PC-3 (cell line): ENCODE measurements at regions not wholly inside any gene's neighbourhood (a gene's known extent, or its start where the extent isn't known, plus 50 kb on each side); places are given as distances from the start of the nearest gene placed in this dataset.

Experiments
- ATAC-seq: fragments of 200-7000 bp; cut with Tn5 transposase; 2 replicates; pipeline ENCODE4 v1.9.1; 2020; ENCODE audit warnings: mild to moderate bottlenecking, moderate library complexity
- BruUV-seq: library from RNA; stranded (reverse); fragments of 400-500 nt; replicated peaks from 2 replicates; lab custom pipeline; 2021; lab: Mats Ljungman, UMichigan
- CTCF ChIA-PET: fragments of 300-600 bp; sonication (Branson Sonifier 250); formaldehyde crosslinking; loops from one replicate; lab custom pipeline; 2022; ENCODE audit warnings: antibody characterized with exemption; lab: Charles Lee
- POLR2A ChIA-PET: fragments of 300-600 bp; sonication (Branson Sonifier 250); formaldehyde crosslinking; loops from one replicate; lab custom pipeline; 2022; ENCODE audit warnings: antibody characterized with exemption; ENCODE audit not compliant: unreplicated experiment; lab: Charles Lee
- DNase-seq: peaks from one replicate; pipeline ENCODE4 v3.0.0-alpha.2; 2015
- H2AFZ ChIP-seq: fragments of 300-600 bp; sonication (generic); 2 replicates; pipeline ENCODE4 v1.6.0; 2016; ENCODE audit warnings: antibody characterized with exemption, low read length
- H3F3A ChIP-seq: fragments of 300-600 bp; sonication (generic); one replicate; pipeline ENCODE4 v1.6.0; 2017; ENCODE audit warnings: antibody characterized with exemption, low read length, control low read depth, mild to moderate bottlenecking; ENCODE audit not compliant: unreplicated experiment
- H3K27ac ChIP-seq: fragments of 300-600 bp; sonication (generic); 2 replicates; pipeline ENCODE4 v1.5.1; 2016; ENCODE audit warnings: mild to moderate bottlenecking, low read length
- H3K27me3 ChIP-seq: fragments of 300-600 bp; sonication (generic); 2 replicates; pipeline ENCODE4 v1.6.1; 2016; ENCODE audit warnings: low read length, mixed read lengths
- H3K36me3 ChIP-seq: fragments of 300-600 bp; sonication (generic); 2 replicates; pipeline ENCODE4 v1.6.1; 2016; ENCODE audit warnings: low read depth, mixed run types, low read length, mixed read lengths
- H3K4me1 ChIP-seq: fragments of 300-600 bp; sonication (generic); 2 replicates; pipeline ENCODE4 v1.5.1; 2016; ENCODE audit warnings: low read length; ENCODE audit not compliant: insufficient read depth
- H3K4me2 ChIP-seq: fragments of 300-600 bp; sonication (generic); 2 replicates; pipeline ENCODE4 v1.6.0; 2016; ENCODE audit warnings: low read length
- H3K4me3 ChIP-seq: fragments of 300-600 bp; sonication (generic); 2 replicates; pipeline ENCODE4 v1.5.1; 2016; ENCODE audit warnings: mild to moderate bottlenecking, low read length, mixed read lengths
- H3K79me2 ChIP-seq: fragments of 300-600 bp; sonication (generic); 2 replicates; pipeline ENCODE4 v1.6.1; 2017; ENCODE audit warnings: low read length, mixed read lengths
- H3K9ac ChIP-seq: fragments of 300-600 bp; sonication (generic); 2 replicates; pipeline ENCODE4 v1.6.0; 2016; ENCODE audit warnings: mild to moderate bottlenecking, low read length
- H3K9me2 ChIP-seq: fragments of 300-600 bp; sonication (generic); replicated peaks from 2 replicates; pipeline ENCODE4 v1.6.1; 2016; ENCODE audit warnings: mixed run types, low read length, mixed read lengths
- H3K9me3 ChIP-seq: fragments of 300-600 bp; sonication (generic); 2 replicates; pipeline ENCODE4 v1.6.1; 2016; ENCODE audit warnings: low read length, mixed read lengths
- H4K20me1 ChIP-seq: fragments of 300-600 bp; sonication (generic); 2 replicates; pipeline ENCODE4 v1.6.1; 2016; ENCODE audit warnings: low read length, mixed read lengths
- EZH2 ChIP-seq: fragments of 300-600 bp; sonication (generic); IDR thresholded peaks from one replicate; pipeline ENCODE4 v1.6.1; 2017; ENCODE audit warnings: antibody characterized with exemption, mild to moderate bottlenecking, low read length; ENCODE audit not compliant: unreplicated experiment
- EZH2phosphoT487 ChIP-seq: fragments of 300-600 bp; sonication (generic); IDR thresholded peaks from 2 replicates; pipeline ENCODE4 v1.6.1; 2018; ENCODE audit warnings: mild to moderate bottlenecking, antibody characterized with exemption, low read length, borderline replicate concordance
- intact Hi-C: fragments of 100-400 bp; cut with micrococcal nuclease; formaldehyde crosslinking; loops from 2 replicates; pipeline ENCODE4 v1.9.0; 2023
- TF ChIP-seq, protein P1 (sequence below): fragments of 300-600 bp; sonication (generic); conservative IDR thresholded peaks from 2 replicates; pipeline ENCODE4 v1.5.1; 2017; ENCODE audit warnings: antibody characterized with exemption, low read depth, mild to moderate bottlenecking, low read length

DNA sequence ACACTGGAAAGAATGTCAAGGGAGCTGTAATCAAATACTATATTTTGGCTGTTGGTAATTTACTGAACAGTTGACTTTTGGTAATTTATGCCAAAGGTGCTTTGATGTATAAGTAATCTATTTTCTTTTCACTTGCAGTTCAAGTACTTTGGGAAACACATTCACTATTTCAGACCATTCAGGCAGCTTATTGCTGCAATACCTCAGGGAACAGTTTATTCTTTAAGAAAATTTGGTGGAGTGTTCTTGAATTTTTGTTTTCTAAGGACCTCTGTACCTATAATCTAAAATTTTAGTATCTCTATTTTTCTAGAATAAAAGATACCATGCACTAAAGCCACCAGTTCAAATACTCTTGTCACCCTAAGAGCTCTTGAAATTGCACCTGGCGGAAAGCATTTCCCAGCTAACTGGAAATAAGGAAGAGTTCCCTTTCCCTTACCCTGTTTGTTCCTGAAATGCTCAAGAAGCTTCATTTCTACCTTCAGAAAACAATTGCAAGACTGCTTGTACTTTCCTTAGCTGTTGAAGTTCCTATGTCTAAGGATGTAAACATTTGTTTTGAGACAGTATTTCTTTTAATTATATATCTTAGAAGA is 633.5 kb upstream of the FAT1 start:
- no peak overlapping the region for H3K4me3 ChIP-seq
- ChIA-PET CTCF (no interaction called here), POLR2A (no interaction called here)
- BruUV-seq, result no TSS peak
- no peak overlapping the region for H3K27ac ChIP-seq
- no peak for ATAC-seq
- H3K4me1 ChIP-seq, result peaks cover 10% of the 10 kb centered on the region
- no peaks in the 10 kb centered on the region for H3K9me2 ChIP-seq
- intact Hi-C loops, result no loop called here
- H3K27me3 ChIP-seq, result no peaks in the 10 kb centered on the region
- H3K9me3 ChIP-seq, result no peaks in the 10 kb centered on the region
- no peak overlapping the region for H3K4me2 ChIP-seq
- no peaks in the 10 kb centered on the region for H3F3A ChIP-seq
- no peak for DNase-seq
- H2AFZ ChIP-seq, result no peak overlapping the region
- H3K36me3 ChIP-seq, result no peaks in the 10 kb centered on the region
- no peaks in the 10 kb centered on the region for H4K20me1 ChIP-seq
- no peak for TF ChIP-seq EZH2
- TF ChIP-seq EZH2phosphoT487, result no peak
- TF ChIP-seq, protein P1, sequence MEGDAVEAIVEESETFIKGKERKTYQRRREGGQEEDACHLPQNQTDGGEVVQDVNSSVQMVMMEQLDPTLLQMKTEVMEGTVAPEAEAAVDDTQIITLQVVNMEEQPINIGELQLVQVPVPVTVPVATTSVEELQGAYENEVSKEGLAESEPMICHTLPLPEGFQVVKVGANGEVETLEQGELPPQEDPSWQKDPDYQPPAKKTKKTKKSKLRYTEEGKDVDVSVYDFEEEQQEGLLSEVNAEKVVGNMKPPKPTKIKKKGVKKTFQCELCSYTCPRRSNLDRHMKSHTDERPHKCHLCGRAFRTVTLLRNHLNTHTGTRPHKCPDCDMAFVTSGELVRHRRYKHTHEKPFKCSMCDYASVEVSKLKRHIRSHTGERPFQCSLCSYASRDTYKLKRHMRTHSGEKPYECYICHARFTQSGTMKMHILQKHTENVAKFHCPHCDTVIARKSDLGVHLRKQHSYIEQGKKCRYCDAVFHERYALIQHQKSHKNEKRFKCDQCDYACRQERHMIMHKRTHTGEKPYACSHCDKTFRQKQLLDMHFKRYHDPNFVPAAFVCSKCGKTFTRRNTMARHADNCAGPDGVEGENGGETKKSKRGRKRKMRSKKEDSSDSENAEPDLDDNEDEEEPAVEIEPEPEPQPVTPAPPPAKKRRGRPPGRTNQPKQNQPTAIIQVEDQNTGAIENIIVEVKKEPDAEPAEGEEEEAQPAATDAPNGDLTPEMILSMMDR, result no peak
- H3K9ac ChIP-seq, result no peak overlapping the region
- no peaks in the 10 kb centered on the region for H3K79me2 ChIP-seq

DNA sequence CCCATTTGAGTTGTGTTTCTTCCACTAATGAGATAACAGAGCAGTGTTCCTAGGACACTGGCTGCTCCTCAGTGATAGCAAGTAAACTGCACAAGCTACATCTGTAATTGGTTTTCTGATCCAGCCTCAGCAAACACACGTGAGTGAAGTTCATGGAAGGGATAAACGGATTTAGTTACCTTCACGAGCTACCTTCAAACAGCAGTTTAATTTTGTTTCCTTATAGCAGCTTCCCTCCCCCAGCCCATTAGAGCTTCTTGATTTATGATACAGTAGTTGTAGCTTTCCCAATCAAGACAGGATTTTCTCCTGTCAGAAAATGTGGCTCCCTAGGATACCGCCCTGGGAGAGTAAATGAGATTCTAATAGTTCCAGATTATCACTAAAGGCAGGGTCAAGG is 634.2 kb upstream of the FAT1 start:
- Histone ChIP-seq H3K27me3 (no peaks in the 10 kb centered on the region), H3K4me3 (no peak overlapping the region), H3K9ac (no peak overlapping the region), H3K9me3 (no peaks in the 10 kb centered on the region), H3F3A (no peaks in the 10 kb centered on the region), H3K36me3 (no peaks in the 10 kb centered on the region), H3K27ac (no peak overlapping the region), H2AFZ (no peak overlapping the region), H3K4me2 (no peak overlapping the region), H3K79me2 (no peaks in the 10 kb centered on the region), H3K4me1 (peaks cover 10% of the 10 kb centered on the region), H4K20me1 (no peaks in the 10 kb centered on the region), H3K9me2 (no peaks in the 10 kb centered on the region)
- DNase-seq (no peak), ATAC-seq (no peak)
- no TSS peak for BruUV-seq
- POLR2A ChIA-PET, result no interaction called here
- TF ChIP-seq, protein P1, result no peak
- TF ChIP-seq EZH2, result no peak
- TF ChIP-seq EZH2phosphoT487, result no peak
- CTCF ChIA-PET, result no interaction called here
- intact Hi-C loops, result no loop called here

DNA sequence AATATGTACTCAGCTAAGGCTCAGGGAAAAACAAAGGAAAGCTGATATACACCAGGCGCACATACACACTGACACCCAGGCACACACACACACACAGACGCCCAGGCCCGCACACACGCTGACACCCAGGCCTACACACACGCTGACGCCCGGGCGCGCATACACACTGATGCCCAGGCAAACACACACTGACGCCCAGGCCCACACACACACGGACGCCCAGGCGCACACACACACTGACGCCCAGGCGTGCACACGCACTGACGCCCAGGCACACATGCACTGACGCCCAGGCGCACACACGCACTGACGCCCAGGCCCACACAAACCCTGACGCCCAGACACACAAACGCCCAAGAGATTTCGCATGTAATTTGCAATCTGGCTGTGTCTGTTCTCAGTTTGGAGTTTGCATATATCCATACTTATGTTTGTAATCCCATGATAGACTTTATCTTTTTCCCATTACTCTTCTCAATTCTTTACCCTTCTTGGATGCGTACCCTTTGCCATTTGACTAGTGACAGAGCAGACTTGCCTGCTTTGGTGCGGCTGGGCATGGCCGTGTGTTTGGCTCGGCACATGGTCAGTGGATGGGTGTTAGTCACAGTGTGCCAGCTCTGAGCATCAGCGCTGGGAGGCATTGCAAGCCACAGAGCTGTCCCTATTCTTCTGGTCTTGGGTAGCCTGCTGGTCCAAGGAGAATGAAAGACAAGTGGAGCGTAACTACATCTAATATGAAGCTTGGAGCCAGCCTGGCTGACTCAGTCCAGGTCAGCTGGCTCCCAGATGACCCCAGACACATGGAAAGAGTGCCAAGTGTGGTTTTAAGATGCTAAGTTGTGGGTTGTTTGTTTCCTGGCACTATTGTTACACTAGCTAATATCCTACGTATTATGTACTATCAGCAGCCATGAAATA is 632.4 kb upstream of the ZFP42 start:
- DNase-seq (no peak), ATAC-seq (no peak)
- no peaks in the 10 kb centered on the region for H3K9me3 ChIP-seq
- H4K20me1 ChIP-seq, result no peaks in the 10 kb centered on the region
- CTCF ChIA-PET, result no interaction called here
- no peaks in the 10 kb centered on the region for H3K36me3 ChIP-seq
- no peaks in the 10 kb centered on the region for H3K27me3 ChIP-seq
- H3K9me2 ChIP-seq, result no peaks in the 10 kb centered on the region
- no peak overlapping the region for H2AFZ ChIP-seq
- no peak overlapping the region for H3K27ac ChIP-seq
- TF ChIP-seq, protein P1, result no peak
- no peak for TF ChIP-seq EZH2phosphoT487
- TF ChIP-seq EZH2, result no peak
- H3F3A ChIP-seq, result no peaks in the 10 kb centered on the region
- H3K4me3 ChIP-seq, result no peak overlapping the region
- H3K4me2 ChIP-seq, result no peak overlapping the region
- BruUV-seq, result no TSS peak
- H3K4me1 ChIP-seq, result no peaks in the 10 kb centered on the region
- H3K79me2 ChIP-seq, result no peaks in the 10 kb centered on the region
- POLR2A ChIA-PET, result no interaction called here
- intact Hi-C loops, result no loop called here
- H3K9ac ChIP-seq, result no peak overlapping the region
